HCT116 (cell line): ENCODE measurements at regions not wholly inside any gene's neighbourhood (a gene's known extent, or its start where the extent isn't known, plus 50 kb on each side); places are given as distances from the start of the nearest gene placed in this dataset.

Experiments used
- ATF3 ChIP-seq: IDR thresholded peaks from 2 replicates; pipeline ENCODE4 v1.6.1; 2012
- CBX3 ChIP-seq: IDR thresholded peaks from 2 replicates; pipeline ENCODE4 v1.6.1; 2012; ENCODE audit warnings: low read depth
- EGR1 ChIP-seq: IDR thresholded peaks from 2 replicates; pipeline ENCODE4 v1.6.1; 2012; ENCODE audit warnings: low read depth
- EZH2 ChIP-seq: fragments of 200-600 bp; sonication (generic); IDR thresholded peaks from 2 replicates; pipeline ENCODE4 v1.6.1; 2017; ENCODE audit warnings: antibody characterized with exemption, mixed run types
- POLR2A ChIP-seq: IDR thresholded peaks from 2 replicates; pipeline ENCODE4 v1.7.0; 2011; ENCODE audit warnings: borderline replicate concordance; ENCODE audit not compliant: insufficient read depth, insufficient read length; ENCODE audit errors: extremely low read depth
- POLR2AphosphoS5 ChIP-seq: IDR thresholded peaks from 2 replicates; pipeline ENCODE4 v1.6.1; 2011; ENCODE audit warnings: mild to moderate bottlenecking, low read depth, low read length, moderate library complexity
- TCF7L2 ChIP-seq: IDR thresholded peaks from 2 replicates; pipeline ENCODE4 v1.7.0; 2011; ENCODE audit warnings: borderline replicate concordance, inconsistent platforms; ENCODE audit not compliant: insufficient read depth, insufficient read length; ENCODE audit errors: extremely low read depth
- TF ChIP-seq, protein P1 (sequence below), 3 experiments: fragments of 200-600 bp in 1 of 3; sonication (generic) in 1 of 3; IDR thresholded peaks in 2 of 3; conservative IDR thresholded peaks in 1 of 3; 2 replicates each; pipeline ENCODE4 v1.5.1; 2012 to 2017; ENCODE audit warnings: low read depth in 2 of 3, low read length in 2 of 3, antibody characterized with exemption in 1 of 3, borderline replicate concordance in 1 of 3, control low read depth in 1 of 3, mild to moderate bottlenecking in 1 of 3, mixed read lengths in 1 of 3, mixed run types in 1 of 3, moderate library complexity in 1 of 3; ENCODE audit not compliant: insufficient read depth in 1 of 3

GRCh38 chr2:129296396-129296795 lies 683.1 kb upstream of the RAB6C start:
- TF ChIP-seq EZH2 (no peak), EGR1 (no peak), POLR2AphosphoS5 (no peak), ATF3 (no peak), POLR2A (no peak), TCF7L2 (no peak), CBX3 (no peak)
- TF ChIP-seq, protein P1, sequence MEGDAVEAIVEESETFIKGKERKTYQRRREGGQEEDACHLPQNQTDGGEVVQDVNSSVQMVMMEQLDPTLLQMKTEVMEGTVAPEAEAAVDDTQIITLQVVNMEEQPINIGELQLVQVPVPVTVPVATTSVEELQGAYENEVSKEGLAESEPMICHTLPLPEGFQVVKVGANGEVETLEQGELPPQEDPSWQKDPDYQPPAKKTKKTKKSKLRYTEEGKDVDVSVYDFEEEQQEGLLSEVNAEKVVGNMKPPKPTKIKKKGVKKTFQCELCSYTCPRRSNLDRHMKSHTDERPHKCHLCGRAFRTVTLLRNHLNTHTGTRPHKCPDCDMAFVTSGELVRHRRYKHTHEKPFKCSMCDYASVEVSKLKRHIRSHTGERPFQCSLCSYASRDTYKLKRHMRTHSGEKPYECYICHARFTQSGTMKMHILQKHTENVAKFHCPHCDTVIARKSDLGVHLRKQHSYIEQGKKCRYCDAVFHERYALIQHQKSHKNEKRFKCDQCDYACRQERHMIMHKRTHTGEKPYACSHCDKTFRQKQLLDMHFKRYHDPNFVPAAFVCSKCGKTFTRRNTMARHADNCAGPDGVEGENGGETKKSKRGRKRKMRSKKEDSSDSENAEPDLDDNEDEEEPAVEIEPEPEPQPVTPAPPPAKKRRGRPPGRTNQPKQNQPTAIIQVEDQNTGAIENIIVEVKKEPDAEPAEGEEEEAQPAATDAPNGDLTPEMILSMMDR (IDR thresholded peaks at IDR 0.05 in 2 of 3, conservative IDR thresholded peaks at IDR 0.05 in 1 of 3; ENCODE audit: borderline replicate concordance in 1 of 3, insufficient read depth in 1 of 3, low read depth in 2 of 3, low read length in 2 of 3) = no peak
